GM12873 (cell line): ENCODE measurements at regions not wholly inside any gene's neighbourhood (a gene's known extent, or its start where the extent isn't known, plus 50 kb on each side); places are given as distances from the start of the nearest gene placed in this dataset.
A peak's percentile ranks its signal among the peaks of the same experiment; 100 is the strongest.

ENCODE experiments used
- TF ChIP-seq, protein P1 (sequence below): IDR thresholded peaks from 2 replicates; pipeline ENCODE4 v1.5.1; 2012; ENCODE audit warnings: low read depth, mild to moderate bottlenecking, moderate library complexity, low read length, control low read depth; ENCODE audit not compliant: insufficient read depth; ENCODE audit errors: missing control alignments

- TF ChIP-seq, protein P1, sequence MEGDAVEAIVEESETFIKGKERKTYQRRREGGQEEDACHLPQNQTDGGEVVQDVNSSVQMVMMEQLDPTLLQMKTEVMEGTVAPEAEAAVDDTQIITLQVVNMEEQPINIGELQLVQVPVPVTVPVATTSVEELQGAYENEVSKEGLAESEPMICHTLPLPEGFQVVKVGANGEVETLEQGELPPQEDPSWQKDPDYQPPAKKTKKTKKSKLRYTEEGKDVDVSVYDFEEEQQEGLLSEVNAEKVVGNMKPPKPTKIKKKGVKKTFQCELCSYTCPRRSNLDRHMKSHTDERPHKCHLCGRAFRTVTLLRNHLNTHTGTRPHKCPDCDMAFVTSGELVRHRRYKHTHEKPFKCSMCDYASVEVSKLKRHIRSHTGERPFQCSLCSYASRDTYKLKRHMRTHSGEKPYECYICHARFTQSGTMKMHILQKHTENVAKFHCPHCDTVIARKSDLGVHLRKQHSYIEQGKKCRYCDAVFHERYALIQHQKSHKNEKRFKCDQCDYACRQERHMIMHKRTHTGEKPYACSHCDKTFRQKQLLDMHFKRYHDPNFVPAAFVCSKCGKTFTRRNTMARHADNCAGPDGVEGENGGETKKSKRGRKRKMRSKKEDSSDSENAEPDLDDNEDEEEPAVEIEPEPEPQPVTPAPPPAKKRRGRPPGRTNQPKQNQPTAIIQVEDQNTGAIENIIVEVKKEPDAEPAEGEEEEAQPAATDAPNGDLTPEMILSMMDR, result no peak
These were observed 107.4 kb upstream of the IL12A start for GRCh38 chr3:159881208-159881607.

GRCh38 chr3:159881828-159882309 lies 106.8 kb upstream of the IL12A start:
- TF ChIP-seq, protein P1, result no peak

- TF ChIP-seq, protein P1, result no peak
These were observed 106.3 kb upstream of the IL12A start for GRCh38 chr3:159882367-159882766.

GRCh38 chr3:159882790-159883779 lies 105.5 kb upstream of the IL12A start:
- TF ChIP-seq, protein P1, result no peak

GRCh38 chr3:159884661-159885402 lies 103.8 kb upstream of the IL12A start:
- TF ChIP-seq, protein P1, result peak; percentile 57

DNA sequence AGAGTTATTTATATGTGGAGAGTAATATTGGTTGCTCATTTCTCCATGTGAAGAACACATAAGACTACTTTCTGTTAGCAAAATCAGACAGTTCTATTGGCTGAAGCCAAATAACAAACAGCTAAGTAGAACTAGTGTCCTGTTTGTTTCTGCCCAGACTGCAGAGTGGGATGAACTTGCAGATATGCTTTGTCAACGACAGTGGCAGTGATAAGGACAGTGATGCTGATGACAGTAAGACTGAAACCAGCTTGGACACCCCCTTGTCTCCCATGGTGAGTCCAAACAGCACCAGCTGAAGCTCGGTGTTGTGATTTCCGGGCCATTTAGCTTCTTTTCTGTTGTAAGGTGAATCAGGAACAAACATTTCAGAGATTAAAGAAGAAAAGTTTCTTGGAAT lies 102.6 kb upstream of the IL12A start:
- TF ChIP-seq, protein P1, result no peak

GRCh38 chr3:159887168-159887567 lies 101.5 kb upstream of the IL12A start:
- TF ChIP-seq, protein P1, result no peak
